ENCODE measurements at regions not wholly inside any gene's neighbourhood (a gene's known extent, or its start where the extent isn't known, plus 50 kb on each side); places are given as distances from the start of the nearest gene placed in this dataset.

GRCh38 chr3:6437631-6438030, 423.3 kb upstream of the GRM7 start:
- Histone ChIP-seq H2AFZ (ENCODE audit: low read depth, low read length, severe bottlenecking) (no peak overlapping the region), H3K36me3 (ENCODE audit: low read length) (no peaks in the 10 kb centered on the region), H3F3A (ENCODE audit: insufficient read depth) (no peaks in the 10 kb centered on the region), H3K9me2 (replicated peaks; ENCODE audit: insufficient read depth, low read length) (no peaks in the 10 kb centered on the region), H3K4me2 (ENCODE audit: low read depth, low read length, poor library complexity, severe bottlenecking) (no peak overlapping the region), H3K4me3 (ENCODE audit: insufficient read depth, low read length, poor library complexity, severe bottlenecking) (no peak overlapping the region), H3K79me2 (ENCODE audit: insufficient read depth, low read length) (no peaks in the 10 kb centered on the region), H3K27me3 (ENCODE audit: low read length) (no peaks in the 10 kb centered on the region), H3K27ac (ENCODE audit: low read depth, low read length) (no peak overlapping the region), H3K9me3 (ENCODE audit: insufficient read depth, low read length) (no peaks in the 10 kb centered on the region), H4K20me1 (ENCODE audit: low read depth, low read length) (no peaks in the 10 kb centered on the region), H3K9ac (ENCODE audit: low read length) (no peak overlapping the region)
- no peak for TF ChIP-seq EZH2phosphoT487 (conservative IDR thresholded peaks at IDR 0.05; ENCODE audit: low read length)
- TF ChIP-seq, protein P1, sequence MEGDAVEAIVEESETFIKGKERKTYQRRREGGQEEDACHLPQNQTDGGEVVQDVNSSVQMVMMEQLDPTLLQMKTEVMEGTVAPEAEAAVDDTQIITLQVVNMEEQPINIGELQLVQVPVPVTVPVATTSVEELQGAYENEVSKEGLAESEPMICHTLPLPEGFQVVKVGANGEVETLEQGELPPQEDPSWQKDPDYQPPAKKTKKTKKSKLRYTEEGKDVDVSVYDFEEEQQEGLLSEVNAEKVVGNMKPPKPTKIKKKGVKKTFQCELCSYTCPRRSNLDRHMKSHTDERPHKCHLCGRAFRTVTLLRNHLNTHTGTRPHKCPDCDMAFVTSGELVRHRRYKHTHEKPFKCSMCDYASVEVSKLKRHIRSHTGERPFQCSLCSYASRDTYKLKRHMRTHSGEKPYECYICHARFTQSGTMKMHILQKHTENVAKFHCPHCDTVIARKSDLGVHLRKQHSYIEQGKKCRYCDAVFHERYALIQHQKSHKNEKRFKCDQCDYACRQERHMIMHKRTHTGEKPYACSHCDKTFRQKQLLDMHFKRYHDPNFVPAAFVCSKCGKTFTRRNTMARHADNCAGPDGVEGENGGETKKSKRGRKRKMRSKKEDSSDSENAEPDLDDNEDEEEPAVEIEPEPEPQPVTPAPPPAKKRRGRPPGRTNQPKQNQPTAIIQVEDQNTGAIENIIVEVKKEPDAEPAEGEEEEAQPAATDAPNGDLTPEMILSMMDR (IDR thresholded peaks at IDR 0.05; ENCODE audit: insufficient read depth, low read length, poor library complexity, severe bottlenecking) = no peak

DNA sequence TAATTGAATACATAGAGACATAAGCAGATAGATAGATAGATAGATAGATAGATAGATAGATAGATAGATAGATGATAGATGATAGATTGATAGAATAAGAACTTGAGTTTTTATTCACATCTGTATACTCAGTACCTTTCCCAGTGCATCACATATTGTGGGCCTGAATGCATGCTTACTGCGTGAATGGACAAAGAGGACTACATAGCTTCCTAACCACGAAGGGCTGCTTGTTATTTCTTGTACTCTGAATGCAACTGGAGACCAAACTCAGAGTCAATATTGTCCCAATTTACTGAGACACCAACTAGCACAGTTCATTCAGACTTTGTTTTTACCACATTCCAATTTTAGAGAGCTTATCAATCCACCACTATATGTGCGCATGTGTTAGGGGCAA, 422.9 kb upstream of the GRM7 start:
- TF ChIP-seq EZH2phosphoT487 (conservative IDR thresholded peaks at IDR 0.05; ENCODE audit: low read length) = no peak

GRCh38 chr3:6439226-6439625, 421.7 kb upstream of the GRM7 start:
- no peak overlapping the region for H3K4me3 ChIP-seq (ENCODE audit: insufficient read depth, low read length, poor library complexity, severe bottlenecking)
- H4K20me1 ChIP-seq (ENCODE audit: low read depth, low read length) = no peaks in the 10 kb centered on the region
- H3K27me3 ChIP-seq (ENCODE audit: low read length) = no peaks in the 10 kb centered on the region
- H3K79me2 ChIP-seq (ENCODE audit: insufficient read depth, low read length) = no peaks in the 10 kb centered on the region
- no peak overlapping the region for H3K27ac ChIP-seq (ENCODE audit: low read depth, low read length)
- no peaks in the 10 kb centered on the region for H3K36me3 ChIP-seq (ENCODE audit: low read length)
- H3K4me2 ChIP-seq (ENCODE audit: low read depth, low read length, poor library complexity, severe bottlenecking) = no peak overlapping the region
- H3K9me2 ChIP-seq (replicated peaks; ENCODE audit: insufficient read depth, low read length) = no peaks in the 10 kb centered on the region
- H2AFZ ChIP-seq (ENCODE audit: low read depth, low read length, severe bottlenecking) = no peak overlapping the region
- H3K9ac ChIP-seq (ENCODE audit: low read length) = no peak overlapping the region
- TF ChIP-seq, protein P1 (IDR thresholded peaks at IDR 0.05; ENCODE audit: insufficient read depth, low read length, poor library complexity, severe bottlenecking) = no peak
- TF ChIP-seq EZH2phosphoT487 (conservative IDR thresholded peaks at IDR 0.05; ENCODE audit: low read length) = no peak
- H3F3A ChIP-seq (ENCODE audit: insufficient read depth) = no peaks in the 10 kb centered on the region
- H3K9me3 ChIP-seq (ENCODE audit: insufficient read depth, low read length) = no peaks in the 10 kb centered on the region

More for the DNA sequence above, 422.9 kb upstream of the GRM7 start:
- H3K79me2 ChIP-seq (ENCODE audit: insufficient read depth, low read length) = no peaks in the 10 kb centered on the region
- H4K20me1 ChIP-seq (ENCODE audit: low read depth, low read length) = no peaks in the 10 kb centered on the region
- no peaks in the 10 kb centered on the region for H3F3A ChIP-seq (ENCODE audit: insufficient read depth)
- H3K27ac ChIP-seq (ENCODE audit: low read depth, low read length) = no peak overlapping the region
- no peak overlapping the region for H2AFZ ChIP-seq (ENCODE audit: low read depth, low read length, severe bottlenecking)
- no peaks in the 10 kb centered on the region for H3K27me3 ChIP-seq (ENCODE audit: low read length)
- no peak overlapping the region for H3K9ac ChIP-seq (ENCODE audit: low read length)
- H3K9me3 ChIP-seq (ENCODE audit: insufficient read depth, low read length) = no peaks in the 10 kb centered on the region
- no peak overlapping the region for H3K4me3 ChIP-seq (ENCODE audit: insufficient read depth, low read length, poor library complexity, severe bottlenecking)
- H3K36me3 ChIP-seq (ENCODE audit: low read length) = no peaks in the 10 kb centered on the region
- H3K4me2 ChIP-seq (ENCODE audit: low read depth, low read length, poor library complexity, severe bottlenecking) = no peak overlapping the region
- no peaks in the 10 kb centered on the region for H3K9me2 ChIP-seq (replicated peaks; ENCODE audit: insufficient read depth, low read length)

GRCh38 chr3:6439824-6440223, 421.1 kb upstream of the GRM7 start:
- no peaks in the 10 kb centered on the region for H3F3A ChIP-seq (ENCODE audit: insufficient read depth)
- no peak overlapping the region for H3K9ac ChIP-seq (ENCODE audit: low read length)
- H3K27ac ChIP-seq (ENCODE audit: low read depth, low read length) = no peak overlapping the region
- no peak overlapping the region for H2AFZ ChIP-seq (ENCODE audit: low read depth, low read length, severe bottlenecking)
- TF ChIP-seq EZH2phosphoT487 (conservative IDR thresholded peaks at IDR 0.05; ENCODE audit: low read length) = no peak
- no peak overlapping the region for H3K4me2 ChIP-seq (ENCODE audit: low read depth, low read length, poor library complexity, severe bottlenecking)
- no peaks in the 10 kb centered on the region for H3K9me2 ChIP-seq (replicated peaks; ENCODE audit: insufficient read depth, low read length)
- H3K36me3 ChIP-seq (ENCODE audit: low read length) = no peaks in the 10 kb centered on the region
- no peaks in the 10 kb centered on the region for H3K9me3 ChIP-seq (ENCODE audit: insufficient read depth, low read length)
- H3K4me3 ChIP-seq (ENCODE audit: insufficient read depth, low read length, poor library complexity, severe bottlenecking) = no peak overlapping the region
- no peaks in the 10 kb centered on the region for H3K79me2 ChIP-seq (ENCODE audit: insufficient read depth, low read length)
- no peaks in the 10 kb centered on the region for H3K27me3 ChIP-seq (ENCODE audit: low read length)
- H4K20me1 ChIP-seq (ENCODE audit: low read depth, low read length) = no peaks in the 10 kb centered on the region
